Activated CD8-positive, alpha-beta T cell treated with anti-CD3 and anti-CD28 coated beads for 36 hours (primary cell): ENCODE measurements at regions not wholly inside any gene's neighbourhood (a gene's known extent, or its start where the extent isn't known, plus 50 kb on each side); places are given as distances from the start of the nearest gene placed in this dataset.

ENCODE experiments used
- ATAC-seq: fragments of 200-7000 bp; cut with Tn5 transposase; one replicate; pipeline ENCODE4 v1.10.0; 2021; ENCODE audit warnings: mild to moderate bottlenecking, moderate library complexity
- CTCF ChIA-PET: fragments of 350-600 bp; sonication (Branson Sonifier 250); formaldehyde crosslinking; loops from one replicate; lab custom pipeline; 2021; ENCODE audit warnings: antibody characterized with exemption; lab: Charles Lee
- POLR2A ChIA-PET: fragments of 350-600 bp; sonication (Branson Sonifier 250); formaldehyde crosslinking; loops from one replicate; lab custom pipeline; 2021; ENCODE audit warnings: antibody characterized with exemption; lab: Charles Lee
- DNase-seq: peaks from one replicate; pipeline ENCODE4 v3.0.0-alpha.2; 2020
- H3K27ac Mint-ChIP-seq: one replicate; pipeline ENCODE4 v1.8.0; 2021; ENCODE audit warnings: mild to moderate bottlenecking, mixed read lengths
- H3K27me3 Mint-ChIP-seq: one replicate; pipeline ENCODE4 v1.8.0; 2021; ENCODE audit warnings: mixed read lengths
- H3K36me3 Mint-ChIP-seq: one replicate; pipeline ENCODE4 v1.8.0; 2021; ENCODE audit warnings: low read depth, mixed read lengths
- H3K4me1 Mint-ChIP-seq: one replicate; pipeline ENCODE4 v1.8.0; 2021; ENCODE audit warnings: low read depth, mixed read lengths
- H3K4me3 Mint-ChIP-seq: one replicate; pipeline ENCODE4 v1.8.0; 2021; ENCODE audit warnings: mild to moderate bottlenecking, moderate library complexity, mixed read lengths
- H3K9me3 Mint-ChIP-seq: one replicate; pipeline ENCODE4 v1.8.0; 2021; ENCODE audit warnings: mixed read lengths
- intact Hi-C: fragments of 100-400 bp; cut with micrococcal nuclease; formaldehyde crosslinking; loops from one replicate; pipeline ENCODE4 v1.10.0; 2022
- TF ChIP-seq, protein P1 (sequence below): fragments of 200-600 bp; IDR thresholded peaks from one replicate; pipeline ENCODE4 v1.8.0; 2022; ENCODE audit warnings: antibody characterized with exemption, mild to moderate bottlenecking

DNA sequence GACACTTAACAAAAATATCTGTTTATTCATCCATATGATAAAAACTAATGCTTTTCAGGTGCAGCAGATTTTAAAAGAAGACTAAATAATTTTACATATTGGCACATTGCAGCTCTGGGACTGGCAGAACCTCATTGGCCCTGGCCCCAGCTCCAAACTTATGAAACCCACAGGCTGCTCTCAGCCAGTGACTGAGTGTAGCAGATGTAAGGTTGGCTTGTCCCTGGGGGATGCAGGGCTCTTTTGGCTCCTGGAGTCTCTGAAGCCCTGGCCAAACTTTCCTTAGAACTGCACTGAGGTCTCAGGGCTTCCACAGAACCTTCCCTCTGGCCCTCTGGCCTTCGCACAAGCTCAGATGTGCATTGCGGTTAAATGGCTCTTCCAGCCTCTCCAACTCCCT lies 725.0 kb upstream of the SOX11 start:
- Mint-ChIP-seq H3K27me3 (no peaks in the 10 kb centered on the region), H3K9me3 (peaks cover 4% of the 10 kb centered on the region), H3K4me1 (no peaks in the 10 kb centered on the region), H3K27ac (no peak overlapping the region), H3K36me3 (no peaks in the 10 kb centered on the region), H3K4me3 (no peak overlapping the region)
- TF ChIP-seq, protein P1, sequence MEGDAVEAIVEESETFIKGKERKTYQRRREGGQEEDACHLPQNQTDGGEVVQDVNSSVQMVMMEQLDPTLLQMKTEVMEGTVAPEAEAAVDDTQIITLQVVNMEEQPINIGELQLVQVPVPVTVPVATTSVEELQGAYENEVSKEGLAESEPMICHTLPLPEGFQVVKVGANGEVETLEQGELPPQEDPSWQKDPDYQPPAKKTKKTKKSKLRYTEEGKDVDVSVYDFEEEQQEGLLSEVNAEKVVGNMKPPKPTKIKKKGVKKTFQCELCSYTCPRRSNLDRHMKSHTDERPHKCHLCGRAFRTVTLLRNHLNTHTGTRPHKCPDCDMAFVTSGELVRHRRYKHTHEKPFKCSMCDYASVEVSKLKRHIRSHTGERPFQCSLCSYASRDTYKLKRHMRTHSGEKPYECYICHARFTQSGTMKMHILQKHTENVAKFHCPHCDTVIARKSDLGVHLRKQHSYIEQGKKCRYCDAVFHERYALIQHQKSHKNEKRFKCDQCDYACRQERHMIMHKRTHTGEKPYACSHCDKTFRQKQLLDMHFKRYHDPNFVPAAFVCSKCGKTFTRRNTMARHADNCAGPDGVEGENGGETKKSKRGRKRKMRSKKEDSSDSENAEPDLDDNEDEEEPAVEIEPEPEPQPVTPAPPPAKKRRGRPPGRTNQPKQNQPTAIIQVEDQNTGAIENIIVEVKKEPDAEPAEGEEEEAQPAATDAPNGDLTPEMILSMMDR, result no peak
- ChIA-PET POLR2A (no interaction called here), CTCF (no interaction called here)
- DNase-seq (no peak), ATAC-seq (no peak)
- intact Hi-C loops, result no loop called here

DNA sequence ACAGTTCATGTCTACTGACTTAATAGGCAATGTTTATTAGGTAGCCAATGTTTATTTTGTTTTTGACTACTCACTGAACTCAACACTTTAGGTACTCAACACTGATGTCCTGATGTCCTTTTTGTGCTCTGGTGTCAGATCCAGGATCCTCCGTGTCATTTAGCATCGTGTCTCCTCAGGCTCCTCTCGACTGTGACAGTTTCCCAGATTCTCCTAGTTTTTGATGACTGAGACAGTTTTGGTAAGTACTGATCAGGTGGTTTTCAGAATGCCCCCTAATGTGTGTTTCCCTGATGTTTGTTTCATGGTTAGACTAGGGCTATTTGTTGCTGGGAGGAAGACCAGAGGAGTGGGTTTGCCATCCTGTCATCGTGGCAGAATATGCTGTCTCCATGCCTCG lies 719.7 kb upstream of the SOX11 start:
- POLR2A ChIA-PET, result interaction anchor here (0.7 kb wide), 1 partner anchor 570 kb away, joined by 3 read pairs; no protein-coding TSS in a partner anchor
- Mint-ChIP-seq H3K4me1 (no peaks in the 10 kb centered on the region), H3K36me3 (no peaks in the 10 kb centered on the region), H3K27ac (no peak overlapping the region), H3K4me3 (no peak overlapping the region), H3K27me3 (no peaks in the 10 kb centered on the region), H3K9me3 (peaks cover 3% of the 10 kb centered on the region)
- ATAC-seq (no peak), DNase-seq (no peak)
- intact Hi-C loops, result no loop called here
- TF ChIP-seq, protein P1, result no peak
- CTCF ChIA-PET, result no interaction called here

DNA sequence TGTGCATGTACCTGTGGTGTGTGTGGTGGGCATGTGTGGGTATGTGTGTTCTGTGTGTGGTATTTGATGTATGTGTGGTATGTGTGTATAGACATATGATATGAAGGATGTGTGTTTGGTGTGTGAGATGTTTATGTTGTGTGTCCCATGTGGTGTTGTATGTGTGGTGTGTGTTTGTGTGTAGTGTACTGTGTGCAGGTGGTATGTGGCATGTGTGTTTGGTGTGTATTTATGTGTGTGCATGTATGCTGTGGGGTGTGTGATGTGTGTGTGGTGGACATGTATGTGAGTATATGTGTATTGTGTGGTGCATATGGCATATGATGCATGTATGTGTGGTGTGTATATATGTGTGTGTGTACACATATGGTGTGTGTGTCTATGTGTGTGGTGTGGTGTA lies 718.8 kb upstream of the SOX11 start:
- H3K4me1 Mint-ChIP-seq, result no peaks in the 10 kb centered on the region
- TF ChIP-seq, protein P1, result no peak
- ChIA-PET CTCF (no interaction called here), POLR2A (no interaction called here)
- no peak overlapping the region for H3K27ac Mint-ChIP-seq
- ATAC-seq (no peak), DNase-seq (no peak)
- intact Hi-C loops, result no loop called here
- no peaks in the 10 kb centered on the region for H3K27me3 Mint-ChIP-seq
- peaks cover 2% of the 10 kb centered on the region for H3K9me3 Mint-ChIP-seq
- H3K36me3 Mint-ChIP-seq, result no peaks in the 10 kb centered on the region
- no peak overlapping the region for H3K4me3 Mint-ChIP-seq

DNA sequence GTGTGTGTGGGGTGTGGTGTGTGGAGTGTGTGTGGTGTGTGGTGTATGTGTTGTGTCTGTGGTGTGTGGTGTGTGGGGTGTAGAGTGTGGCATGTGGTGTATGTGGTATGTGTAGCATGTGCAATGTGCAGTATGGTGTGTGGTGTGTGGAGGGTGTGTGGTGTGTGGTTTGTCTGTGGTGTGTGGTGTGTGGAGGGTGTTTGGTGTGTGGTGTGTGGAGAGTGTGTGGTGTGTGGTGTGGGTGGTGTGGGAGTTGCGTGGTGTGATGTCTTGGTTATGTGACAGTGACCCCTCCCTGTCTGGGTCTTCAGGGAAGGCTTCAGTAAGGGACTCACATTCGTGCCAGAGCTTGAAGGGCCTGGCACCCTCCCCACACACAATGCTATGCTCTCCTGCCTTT lies 718.2 kb upstream of the SOX11 start:
- H3K27me3 Mint-ChIP-seq, result no peaks in the 10 kb centered on the region

DNA sequence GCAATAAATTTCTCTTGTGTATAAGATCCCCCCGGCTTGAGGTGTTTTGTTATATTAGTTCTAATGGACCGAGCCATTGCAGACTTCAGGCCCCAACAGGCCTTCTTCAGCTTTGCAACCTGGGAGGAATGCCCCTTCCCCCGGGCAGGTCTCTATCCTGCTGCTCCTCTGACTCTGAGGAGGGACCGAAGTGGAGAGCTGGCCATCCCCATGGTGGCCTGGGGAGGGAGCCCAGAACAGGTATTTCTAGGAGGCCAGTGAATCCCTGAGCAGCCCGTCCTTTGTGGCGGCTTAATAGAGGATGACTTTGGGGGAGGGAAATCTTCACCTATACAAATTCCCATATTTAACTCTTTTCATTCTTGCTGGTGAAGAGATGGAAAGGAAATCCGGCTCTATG lies 715.8 kb upstream of the SOX11 start:
- TF ChIP-seq, protein P1, result no peak
- POLR2A ChIA-PET, result no interaction called here
- Mint-ChIP-seq H3K27ac (no peak overlapping the region), H3K4me1 (no peaks in the 10 kb centered on the region), H3K4me3 (no peak overlapping the region), H3K27me3 (no peaks in the 10 kb centered on the region), H3K9me3 (peaks cover 3% of the 10 kb centered on the region), H3K36me3 (no peaks in the 10 kb centered on the region)
- no peak for ATAC-seq
- CTCF ChIA-PET, result no interaction called here
- intact Hi-C loops, result no loop called here
- DNase-seq, result no peak

More for the DNA sequence above, 718.2 kb upstream of the SOX11 start:
- TF ChIP-seq, protein P1, result no peak
- ATAC-seq (no peak), DNase-seq (no peak)
- Mint-ChIP-seq H3K4me3 (no peak overlapping the region), H3K36me3 (no peaks in the 10 kb centered on the region), H3K9me3 (peaks cover 2% of the 10 kb centered on the region), H3K27ac (no peak overlapping the region), H3K4me1 (no peaks in the 10 kb centered on the region)
- intact Hi-C loops, result no loop called here
- ChIA-PET POLR2A (no interaction called here), CTCF (no interaction called here)
